Spleen (tissue), 7 donors: ENCODE measurements at regions not wholly inside any gene's neighbourhood (a gene's known extent, or its start where the extent isn't known, plus 50 kb on each side); places are given as distances from the start of the nearest gene placed in this dataset.

Experiments
- POLR2A ChIP-seq, 3 donors: fragments of 450-650 bp; IDR thresholded peaks; one replicate each; pipeline ENCODE4 v1.5.1; 2017; ENCODE audit warnings: antibody characterized with exemption in 3 of 3, mild to moderate bottlenecking in 1 of 3
- TF ChIP-seq, protein P1 (sequence below), 11 experiments: fragments of 200-600 bp in 7 of 11; fragments of 450-650 bp in 4 of 11; sonication (generic) in 4 of 11; IDR thresholded peaks in 8 of 11; conservative IDR thresholded peaks in 3 of 11; 1 replicate in 7 of 11; 2 replicates in 4 of 11; pipeline versions ENCODE4 v1.4.0 to v1.8.0; 2016 to 2021; ENCODE audit warnings: antibody characterized with exemption in 11 of 11, inconsistent platforms in 4 of 11, mild to moderate bottlenecking in 1 of 11
- donor health status: DM: no; HTN: no; CAD: no; lungs with moderate emphysema.
- donor health status: DM: no; HTN: no; CAD: no.
- donor health status: DM: no; HTN: no; CAD: no.

DNA sequence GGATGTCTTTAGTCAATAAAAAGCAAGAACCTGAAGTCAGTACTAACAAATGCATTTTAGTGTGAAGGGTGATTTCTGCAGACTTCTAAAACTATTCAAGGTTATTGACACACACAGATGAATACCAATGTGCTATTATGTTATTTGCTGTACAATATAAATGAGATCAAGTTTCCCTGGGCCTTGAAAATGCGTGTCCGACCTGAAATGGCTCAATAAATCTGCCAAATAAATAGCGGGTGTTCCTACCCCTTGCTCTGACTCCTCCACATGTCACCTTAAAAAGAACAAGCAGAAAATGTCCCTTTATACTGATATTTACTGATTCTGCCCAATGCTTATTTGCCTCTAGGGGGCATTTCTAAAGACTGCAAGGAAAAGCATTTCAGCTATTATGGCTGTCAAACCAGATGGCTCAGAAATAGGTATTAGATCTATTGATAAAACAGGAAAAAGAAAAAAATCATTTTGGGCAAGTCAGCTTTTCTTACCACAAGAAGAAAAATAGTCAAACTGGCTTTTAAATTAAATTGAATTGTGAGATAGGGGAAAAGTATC is 367.3 kb upstream of the KITLG start:
- TF ChIP-seq POLR2A (IDR thresholded peaks at IDR 0.05): no peak
- TF ChIP-seq, protein P1, sequence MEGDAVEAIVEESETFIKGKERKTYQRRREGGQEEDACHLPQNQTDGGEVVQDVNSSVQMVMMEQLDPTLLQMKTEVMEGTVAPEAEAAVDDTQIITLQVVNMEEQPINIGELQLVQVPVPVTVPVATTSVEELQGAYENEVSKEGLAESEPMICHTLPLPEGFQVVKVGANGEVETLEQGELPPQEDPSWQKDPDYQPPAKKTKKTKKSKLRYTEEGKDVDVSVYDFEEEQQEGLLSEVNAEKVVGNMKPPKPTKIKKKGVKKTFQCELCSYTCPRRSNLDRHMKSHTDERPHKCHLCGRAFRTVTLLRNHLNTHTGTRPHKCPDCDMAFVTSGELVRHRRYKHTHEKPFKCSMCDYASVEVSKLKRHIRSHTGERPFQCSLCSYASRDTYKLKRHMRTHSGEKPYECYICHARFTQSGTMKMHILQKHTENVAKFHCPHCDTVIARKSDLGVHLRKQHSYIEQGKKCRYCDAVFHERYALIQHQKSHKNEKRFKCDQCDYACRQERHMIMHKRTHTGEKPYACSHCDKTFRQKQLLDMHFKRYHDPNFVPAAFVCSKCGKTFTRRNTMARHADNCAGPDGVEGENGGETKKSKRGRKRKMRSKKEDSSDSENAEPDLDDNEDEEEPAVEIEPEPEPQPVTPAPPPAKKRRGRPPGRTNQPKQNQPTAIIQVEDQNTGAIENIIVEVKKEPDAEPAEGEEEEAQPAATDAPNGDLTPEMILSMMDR (IDR thresholded peaks at IDR 0.05 in 8 of 11, conservative IDR thresholded peaks at IDR 0.05 in 3 of 11): no peak
